Activated CD4-positive, alpha-beta T cell treated with anti-CD3 and anti-CD28 coated beads for 36 hours (primary cell): ENCODE measurements at regions not wholly inside any gene's neighbourhood (a gene's known extent, or its start where the extent isn't known, plus 50 kb on each side); places are given as distances from the start of the nearest gene placed in this dataset.

ENCODE experiments used
- ATAC-seq: fragments of 200-7000 bp; cut with Tn5 transposase; one replicate; pipeline ENCODE4 v1.10.0; 2021; ENCODE audit warnings: mild to moderate bottlenecking, moderate library complexity
- CTCF ChIA-PET: fragments of 350-600 bp; sonication (Branson Sonifier 250); formaldehyde crosslinking; loops from one replicate; lab custom pipeline; 2021; ENCODE audit warnings: antibody characterized with exemption; lab: Charles Lee
- POLR2A ChIA-PET: fragments of 350-600 bp; sonication (Branson Sonifier 250); formaldehyde crosslinking; loops from one replicate; lab custom pipeline; 2021; ENCODE audit warnings: antibody characterized with exemption, inconsistent platforms; lab: Charles Lee
- DNase-seq: peaks from one replicate; pipeline ENCODE4 v3.0.0-alpha.2; 2020
- H3K27ac Mint-ChIP-seq: one replicate; pipeline ENCODE4 v1.8.0; 2021; ENCODE audit warnings: mixed read lengths
- H3K27me3 Mint-ChIP-seq: one replicate; pipeline ENCODE4 v1.8.0; 2021; ENCODE audit warnings: mixed read lengths
- H3K36me3 Mint-ChIP-seq: one replicate; pipeline ENCODE4 v1.8.0; 2021; ENCODE audit warnings: low read depth, mixed read lengths
- H3K4me1 Mint-ChIP-seq: one replicate; pipeline ENCODE4 v1.8.0; 2021; ENCODE audit warnings: mixed read lengths
- H3K4me3 Mint-ChIP-seq: one replicate; pipeline ENCODE4 v1.8.0; 2021; ENCODE audit warnings: mild to moderate bottlenecking, moderate library complexity, mixed read lengths
- H3K9me3 Mint-ChIP-seq: one replicate; pipeline ENCODE4 v1.8.0; 2021; ENCODE audit warnings: low read depth, mixed read lengths
- intact Hi-C, 2 experiments: fragments of 100-400 bp; cut with DNase I in 1 of 2; cut with micrococcal nuclease in 1 of 2; formaldehyde crosslinking; loops; one replicate each; pipeline versions ENCODE4 v1.14.2 to v1.15.1; 2022 to 2024; cut with DNase I, micrococcal nuclease

DNA sequence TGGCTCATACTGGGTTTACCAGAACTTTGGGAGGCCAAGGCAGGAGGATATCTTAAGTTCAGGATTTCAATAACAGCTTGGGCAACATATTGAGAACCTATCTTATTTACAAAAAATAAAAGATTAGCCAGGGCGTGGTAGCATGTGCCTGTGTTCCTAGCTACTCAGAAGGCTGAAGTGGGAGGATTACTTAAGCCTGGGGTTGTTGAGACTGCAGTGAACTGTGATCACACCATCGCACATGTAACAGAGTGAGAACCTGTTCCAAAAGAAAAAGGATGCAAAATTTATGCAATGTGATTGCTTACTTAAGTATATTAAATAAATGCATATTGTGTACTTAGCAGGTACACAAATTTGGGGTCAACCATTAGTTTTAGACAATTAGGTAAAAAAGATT lies 768.9 kb upstream of the CDH7 start:
- no peak overlapping the region for H3K27ac Mint-ChIP-seq
- POLR2A ChIA-PET = no interaction called here
- H3K4me3 Mint-ChIP-seq = no peak overlapping the region
- no peaks in the 10 kb centered on the region for H3K27me3 Mint-ChIP-seq
- H3K36me3 Mint-ChIP-seq = no peaks in the 10 kb centered on the region
- DNase-seq (no peak), ATAC-seq (no peak)
- H3K4me1 Mint-ChIP-seq = no peaks in the 10 kb centered on the region
- peaks cover 4% of the 10 kb centered on the region for H3K9me3 Mint-ChIP-seq
- CTCF ChIA-PET = no interaction called here
- intact Hi-C loops = no loop called here

DNA sequence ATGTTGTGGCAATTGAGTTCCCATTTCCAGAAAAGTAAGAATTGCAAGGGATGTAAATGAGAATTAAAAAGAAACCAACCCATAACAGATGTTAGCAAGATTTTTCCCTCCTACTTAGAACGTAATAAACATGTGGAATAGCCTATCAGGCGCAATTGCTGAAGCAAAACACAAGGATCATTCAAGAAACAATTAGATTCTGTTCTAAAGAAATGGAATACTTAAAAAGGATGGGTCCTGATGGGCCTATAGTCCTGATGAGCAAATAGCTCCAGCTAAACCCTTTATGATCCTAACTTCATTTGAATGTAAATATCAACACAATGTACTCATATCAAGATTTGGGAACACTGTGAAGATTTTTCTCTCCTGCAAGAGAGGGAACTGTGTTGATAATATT lies 771.0 kb upstream of the CDH7 start:
- H3K9me3 Mint-ChIP-seq = peaks cover 5% of the 10 kb centered on the region
- ATAC-seq = no peak
- H3K4me1 Mint-ChIP-seq = no peaks in the 10 kb centered on the region
- ChIA-PET CTCF (no interaction called here), POLR2A (no interaction called here)
- H3K27ac Mint-ChIP-seq = no peak overlapping the region
- H3K27me3 Mint-ChIP-seq = no peaks in the 10 kb centered on the region
- intact Hi-C loops = no loop called here
- DNase-seq = no peak
- no peak overlapping the region for H3K4me3 Mint-ChIP-seq
- H3K36me3 Mint-ChIP-seq = no peaks in the 10 kb centered on the region

DNA sequence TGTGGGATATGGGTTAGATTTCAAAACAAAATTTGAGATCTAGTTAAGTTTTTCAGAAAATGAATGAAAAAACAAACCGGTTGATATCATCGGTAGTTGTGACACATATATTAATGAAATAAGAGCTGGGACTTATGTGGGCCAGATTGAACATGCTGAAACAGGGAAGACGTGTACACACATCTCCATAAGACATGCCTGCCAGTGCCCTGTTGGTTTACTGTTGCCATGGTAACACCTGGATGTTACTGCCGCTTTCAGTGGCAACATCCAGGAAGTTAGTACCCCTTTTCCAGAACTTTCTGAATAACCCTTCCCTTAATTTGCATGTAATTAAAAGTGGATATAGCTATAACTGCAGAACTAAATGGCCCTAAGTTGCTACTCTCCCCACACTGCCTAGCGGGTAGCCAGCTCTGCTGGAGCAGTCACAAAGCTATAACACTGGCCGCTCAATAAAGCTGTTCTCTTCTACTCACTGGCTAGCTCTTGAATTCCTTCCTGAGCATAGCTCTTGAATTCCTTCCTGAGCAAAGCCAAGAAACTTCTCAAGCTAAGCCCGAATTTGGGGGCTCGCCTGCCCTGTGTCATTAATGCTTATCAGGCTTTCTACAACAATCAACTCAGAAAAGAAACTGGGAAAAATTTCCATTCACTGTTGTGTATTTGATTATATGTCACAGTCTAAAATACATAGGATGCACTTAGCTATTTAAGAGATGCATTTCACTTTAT lies 776.3 kb upstream of the CDH7 start:
- CTCF ChIA-PET = no interaction called here
- no peak for ATAC-seq
- no peak overlapping the region for H3K4me3 Mint-ChIP-seq
- H3K27ac Mint-ChIP-seq = no peak overlapping the region
- no peak for DNase-seq
- H3K36me3 Mint-ChIP-seq = no peaks in the 10 kb centered on the region
- H3K27me3 Mint-ChIP-seq = no peaks in the 10 kb centered on the region
- intact Hi-C loops = no loop called here
- POLR2A ChIA-PET = no interaction called here
- H3K4me1 Mint-ChIP-seq = no peaks in the 10 kb centered on the region
- peaks cover 8% of the 10 kb centered on the region for H3K9me3 Mint-ChIP-seq

DNA sequence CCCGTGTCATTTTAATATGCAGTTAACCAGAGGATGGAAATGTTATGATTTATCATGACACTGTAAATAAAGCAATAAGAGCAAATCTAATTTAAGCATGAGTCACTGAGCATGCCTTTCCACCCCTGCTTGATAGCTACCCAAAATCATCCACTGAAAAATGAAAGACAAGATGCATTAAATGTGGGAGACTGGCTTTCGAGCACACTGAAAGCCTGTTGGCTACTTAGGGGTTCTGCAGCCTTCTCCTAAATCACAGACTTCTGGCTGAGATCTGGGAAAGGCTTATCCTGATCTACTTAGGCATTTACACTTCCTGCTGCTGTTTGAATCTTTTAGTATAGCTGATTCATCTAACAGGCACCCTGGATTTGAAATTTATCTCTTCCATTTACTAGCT lies 778.3 kb upstream of the CDH7 start:
- intact Hi-C loops = no loop called here
- Mint-ChIP-seq H3K9me3 (peaks cover 4% of the 10 kb centered on the region), H3K27me3 (no peaks in the 10 kb centered on the region), H3K4me1 (no peaks in the 10 kb centered on the region), H3K36me3 (no peaks in the 10 kb centered on the region), H3K27ac (no peak overlapping the region), H3K4me3 (no peak overlapping the region)
- no peak for ATAC-seq
- POLR2A ChIA-PET = no interaction called here
- CTCF ChIA-PET = no interaction called here
- no peak for DNase-seq

DNA sequence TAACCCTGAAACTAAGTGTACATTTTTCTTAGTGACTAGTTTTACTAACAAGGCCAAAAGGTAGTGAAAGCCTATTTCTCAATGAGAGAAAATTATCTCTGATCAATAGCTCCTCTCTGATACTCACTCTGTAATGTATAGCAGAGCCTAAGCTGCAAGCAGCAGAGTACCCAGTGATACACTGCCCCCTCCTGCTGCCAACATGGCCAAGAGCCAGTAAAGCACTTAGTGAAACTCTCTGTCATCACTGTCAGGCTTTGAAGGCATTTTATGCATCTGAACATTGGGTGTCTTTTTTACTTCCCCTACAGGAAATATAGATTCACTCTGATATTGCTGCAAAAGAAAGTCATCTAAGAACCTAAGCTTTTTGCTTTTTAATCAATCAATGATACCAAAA lies 784.1 kb upstream of the CDH7 start:
- no peak overlapping the region for H3K4me3 Mint-ChIP-seq
- no peaks in the 10 kb centered on the region for H3K4me1 Mint-ChIP-seq
- H3K27ac Mint-ChIP-seq = no peak overlapping the region
- POLR2A ChIA-PET = no interaction called here
- peaks cover 9% of the 10 kb centered on the region for H3K9me3 Mint-ChIP-seq
- DNase-seq = no peak
- no peaks in the 10 kb centered on the region for H3K36me3 Mint-ChIP-seq
- intact Hi-C loops = no loop called here
- CTCF ChIA-PET = no interaction called here
- ATAC-seq = no peak
- H3K27me3 Mint-ChIP-seq = no peaks in the 10 kb centered on the region

DNA sequence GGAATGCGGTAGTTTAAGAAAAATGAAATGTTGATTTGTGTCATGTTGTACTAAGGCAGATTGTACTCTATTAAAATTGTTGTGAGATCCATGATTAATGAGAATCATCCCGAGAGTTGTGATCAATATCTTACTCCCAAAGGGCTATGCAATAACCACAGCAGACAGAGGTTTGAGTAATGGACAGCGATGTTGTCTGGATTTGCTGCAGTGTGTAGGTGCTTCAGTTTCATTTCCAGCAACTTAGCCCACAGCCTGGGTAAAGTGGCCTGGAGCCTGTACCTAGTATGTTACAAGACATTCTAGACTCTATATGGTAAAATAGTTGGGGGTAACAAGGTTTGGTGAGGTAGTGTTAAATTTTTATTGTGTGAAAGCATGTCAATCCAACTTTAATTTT lies 794.3 kb upstream of the CDH7 start:
- Mint-ChIP-seq H3K27ac (no peak overlapping the region), H3K36me3 (no peaks in the 10 kb centered on the region), H3K4me1 (no peaks in the 10 kb centered on the region), H3K4me3 (no peak overlapping the region), H3K9me3 (peaks cover 4% of the 10 kb centered on the region), H3K27me3 (no peaks in the 10 kb centered on the region)
- DNase-seq (no peak), ATAC-seq (no peak)
- ChIA-PET CTCF (no interaction called here), POLR2A (no interaction called here)
- intact Hi-C loops = no loop called here

DNA sequence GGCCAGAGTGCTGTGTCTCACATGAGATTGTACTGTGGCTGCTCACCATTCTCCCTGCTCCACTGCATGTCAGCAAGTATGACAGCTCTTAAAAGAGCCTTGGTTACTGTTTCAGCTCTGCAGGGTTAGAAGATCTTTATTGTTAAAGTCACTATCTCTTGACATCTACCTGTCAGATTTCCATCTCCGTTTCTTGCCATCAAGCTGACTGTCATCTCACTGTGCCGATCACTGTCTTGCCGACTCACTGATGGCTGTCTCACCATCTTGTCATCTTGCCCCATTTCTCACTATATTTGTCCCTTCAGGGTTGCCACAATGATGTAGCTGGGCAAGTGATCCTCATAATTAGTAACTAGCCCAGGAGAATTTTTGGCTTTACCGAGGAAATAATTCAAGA lies 800.9 kb upstream of the CDH7 start:
- H3K27ac Mint-ChIP-seq = no peak overlapping the region
- no peaks in the 10 kb centered on the region for H3K4me1 Mint-ChIP-seq
- ChIA-PET CTCF (no interaction called here), POLR2A (no interaction called here)
- no peaks in the 10 kb centered on the region for H3K36me3 Mint-ChIP-seq
- ATAC-seq = no peak
- H3K4me3 Mint-ChIP-seq = no peak overlapping the region
- no peaks in the 10 kb centered on the region for H3K27me3 Mint-ChIP-seq
- intact Hi-C loops = no loop called here
- H3K9me3 Mint-ChIP-seq = peaks cover 20% of the 10 kb centered on the region
- no peak for DNase-seq

DNA sequence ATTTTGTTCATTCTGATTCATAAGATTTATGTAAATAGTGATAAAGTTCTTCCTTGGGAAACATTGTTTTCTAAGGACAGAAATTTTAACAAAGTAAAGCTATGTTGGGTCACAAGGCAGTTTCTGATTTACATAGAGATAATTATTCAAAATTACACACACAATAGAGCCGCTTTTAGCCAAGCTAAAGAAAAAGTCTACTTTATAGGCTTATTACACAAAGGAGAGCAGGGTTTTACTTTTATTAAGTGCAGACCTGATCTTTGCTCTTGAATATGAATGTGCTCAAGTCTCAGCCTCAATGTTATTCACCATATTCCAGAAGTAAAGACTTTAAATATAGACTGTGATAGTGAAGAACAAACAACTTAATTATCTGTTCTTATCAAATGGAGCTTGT lies 787.8 kb upstream of the LINC00305 start:
- Mint-ChIP-seq H3K27ac (no peak overlapping the region), H3K9me3 (no peaks in the 10 kb centered on the region), H3K4me3 (no peak overlapping the region), H3K4me1 (no peaks in the 10 kb centered on the region), H3K27me3 (no peaks in the 10 kb centered on the region), H3K36me3 (no peaks in the 10 kb centered on the region)
- POLR2A ChIA-PET = no interaction called here
- CTCF ChIA-PET = interaction anchor here (0.6 to 0.8 kb wide), 2 partner anchors 9 to 293 kb away, joined by 3 to 4 read pairs; no protein-coding TSS in a partner anchor
- no peak for DNase-seq
- ATAC-seq = no peak
- intact Hi-C loops = no loop called here

DNA sequence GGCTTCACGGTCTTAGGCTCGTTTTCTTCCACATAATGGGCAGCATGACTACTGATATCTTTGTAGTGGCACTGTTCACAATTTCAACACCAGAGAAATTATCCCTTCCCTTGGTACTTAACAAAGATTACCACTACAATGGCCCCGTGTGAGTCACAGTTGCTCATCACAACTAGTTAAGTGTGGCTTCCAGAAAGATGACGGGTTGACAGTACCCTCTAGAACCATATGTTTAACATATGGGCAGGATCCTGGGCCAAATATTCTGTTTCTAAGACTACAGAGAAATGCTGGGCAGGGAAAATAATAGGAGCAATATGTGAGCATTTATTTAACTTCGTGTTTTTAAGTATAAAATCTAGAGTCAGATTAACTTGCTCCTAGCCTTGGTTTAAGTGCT lies 780.1 kb upstream of the LINC00305 start:
- DNase-seq = no peak
- H3K27me3 Mint-ChIP-seq = no peaks in the 10 kb centered on the region
- peaks cover 3% of the 10 kb centered on the region for H3K9me3 Mint-ChIP-seq
- ChIA-PET CTCF (interaction anchor here (0.5 kb wide), 1 partner anchor 23 kb away, joined by 3 read pairs; no protein-coding TSS in a partner anchor), POLR2A (no interaction called here)
- no peak overlapping the region for H3K27ac Mint-ChIP-seq
- no peak overlapping the region for H3K4me3 Mint-ChIP-seq
- ATAC-seq = no peak
- H3K36me3 Mint-ChIP-seq = no peaks in the 10 kb centered on the region
- intact Hi-C loops = no loop called here
- no peaks in the 10 kb centered on the region for H3K4me1 Mint-ChIP-seq

DNA sequence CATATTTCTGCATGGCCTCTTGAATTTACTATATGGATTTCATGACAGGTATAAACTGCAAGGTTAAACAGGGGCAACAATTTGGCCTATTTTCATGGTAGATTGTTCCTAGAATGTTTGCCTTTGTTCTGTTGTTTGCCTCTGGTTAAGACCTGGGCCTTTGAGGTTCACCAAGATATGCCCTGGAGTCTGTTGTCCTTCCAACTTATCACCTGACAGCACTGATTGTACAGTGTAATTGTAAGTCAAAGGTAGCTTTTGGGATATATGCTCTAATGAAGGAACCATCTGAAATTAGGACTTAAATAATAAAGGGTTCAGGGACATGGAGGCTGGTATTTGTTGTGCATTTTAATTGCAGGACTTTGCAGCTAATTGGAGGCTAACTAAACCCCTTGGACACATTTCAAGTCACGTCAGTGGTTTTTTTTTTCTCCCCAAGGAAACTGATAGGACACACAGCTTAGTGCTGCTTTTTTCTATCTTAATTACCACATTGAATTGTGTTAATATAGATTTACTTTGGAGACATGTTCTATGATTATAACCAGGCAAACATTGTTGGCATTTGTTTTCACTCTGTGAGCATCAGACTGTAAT lies 771.2 kb upstream of the LINC00305 start:
- ChIA-PET POLR2A (no interaction called here), CTCF (no interaction called here)
- H3K27ac Mint-ChIP-seq = no peak overlapping the region
- H3K36me3 Mint-ChIP-seq = no peaks in the 10 kb centered on the region
- DNase-seq (no peak), ATAC-seq (no peak)
- H3K4me1 Mint-ChIP-seq = no peaks in the 10 kb centered on the region
- peaks cover 9% of the 10 kb centered on the region for H3K9me3 Mint-ChIP-seq
- no peaks in the 10 kb centered on the region for H3K27me3 Mint-ChIP-seq
- intact Hi-C loops = no loop called here
- no peak overlapping the region for H3K4me3 Mint-ChIP-seq

DNA sequence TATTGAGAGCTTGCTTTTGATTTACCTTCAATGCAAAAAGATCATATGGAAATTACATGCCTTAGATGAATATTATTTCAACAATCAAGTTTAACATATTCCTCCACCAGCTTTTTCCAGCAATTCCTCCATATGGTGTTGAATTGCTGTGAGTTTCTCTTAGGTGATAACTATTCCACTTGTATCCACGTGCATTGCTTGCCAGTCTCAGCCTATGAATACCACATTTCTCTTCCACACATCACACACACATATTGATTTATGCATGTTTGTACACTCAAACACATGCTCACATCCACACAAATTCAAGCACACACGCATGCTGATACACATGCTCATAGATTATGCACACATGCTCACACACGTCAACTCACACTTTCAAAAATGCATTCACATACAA lies 770.0 kb upstream of the LINC00305 start:
- Mint-ChIP-seq H3K36me3 (no peaks in the 10 kb centered on the region), H3K27me3 (no peaks in the 10 kb centered on the region), H3K27ac (no peak overlapping the region), H3K4me1 (no peaks in the 10 kb centered on the region), H3K4me3 (no peak overlapping the region), H3K9me3 (peaks cover 6% of the 10 kb centered on the region)
- ATAC-seq (no peak), DNase-seq (no peak)
- ChIA-PET POLR2A (no interaction called here), CTCF (no interaction called here)
- intact Hi-C loops = no loop called here

DNA sequence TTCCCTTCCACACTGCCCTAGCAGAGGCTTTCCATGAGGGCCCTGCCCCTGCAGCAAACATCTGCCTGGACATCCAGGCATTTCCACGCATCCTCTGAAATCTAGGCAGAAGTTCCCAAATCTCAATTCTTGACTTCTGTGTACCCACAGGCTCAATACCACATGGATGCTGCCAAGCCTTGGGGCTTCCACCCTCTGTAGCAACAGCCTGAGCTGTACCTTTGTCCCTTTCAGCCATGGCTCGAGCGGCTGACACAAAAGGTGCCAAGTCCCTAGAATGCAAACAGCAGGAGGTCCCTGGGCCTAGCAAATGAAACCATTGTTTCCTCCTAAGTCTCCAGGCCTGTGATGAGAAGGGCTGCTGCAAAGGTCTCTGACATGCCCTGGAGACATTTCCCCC lies 744.5 kb upstream of the LINC00305 start:
- no peaks in the 10 kb centered on the region for H3K4me1 Mint-ChIP-seq
- peaks cover 14% of the 10 kb centered on the region for H3K9me3 Mint-ChIP-seq
- ATAC-seq (no peak), DNase-seq (no peak)
- no peak overlapping the region for H3K4me3 Mint-ChIP-seq
- H3K27ac Mint-ChIP-seq = no peak overlapping the region
- H3K36me3 Mint-ChIP-seq = no peaks in the 10 kb centered on the region
- CTCF ChIA-PET = no interaction called here
- H3K27me3 Mint-ChIP-seq = no peaks in the 10 kb centered on the region
- POLR2A ChIA-PET = no interaction called here
- intact Hi-C loops = no loop called here
